ENCODE measurements at regions not wholly inside any gene's neighbourhood (a gene's known extent, or its start where the extent isn't known, plus 50 kb on each side); places are given as distances from the start of the nearest gene placed in this dataset.

DNA sequence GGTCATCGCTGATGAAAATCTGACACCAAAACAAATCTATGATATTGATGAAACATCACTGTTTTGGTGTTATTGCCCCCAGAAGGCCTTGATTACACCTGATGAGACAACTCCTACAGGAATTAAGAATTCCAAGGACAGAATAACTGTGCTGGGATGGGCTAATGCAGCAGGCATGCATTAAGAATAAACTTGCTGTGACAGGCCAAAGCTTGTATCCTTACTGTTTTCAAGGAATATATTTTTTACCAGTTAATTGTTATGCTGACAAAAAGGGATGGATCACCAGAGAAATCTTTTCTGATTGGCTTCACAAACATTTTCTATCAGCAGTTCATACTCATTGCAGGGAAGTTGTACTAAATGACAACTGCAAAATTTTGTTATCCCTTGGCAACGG is 278.2 kb downstream of the IKZF2 start:
- H3K27ac ChIP-seq (ENCODE audit: low read depth, low read length), result no peak overlapping the region
- peaks cover 11% of the 10 kb centered on the region; the same call in 1 of the 2 replicates for H3K9me3 ChIP-seq (ENCODE audit: control insufficient read depth, insufficient read depth, low read length)
- H3K4me3 ChIP-seq (ENCODE audit: low read depth, low read length), result no peak overlapping the region
- H3K4me1 ChIP-seq (ENCODE audit: control insufficient read depth, insufficient read depth, low read length), result no peaks in the 10 kb centered on the region
- no peaks in the 10 kb centered on the region for H3K27me3 ChIP-seq (ENCODE audit: control insufficient read depth, insufficient read depth, low read length)
- no peaks in the 10 kb centered on the region for H3K36me3 ChIP-seq (ENCODE audit: control insufficient read depth, insufficient read depth, low read length)
- no peak overlapping the region for H3K9ac ChIP-seq (ENCODE audit: low read depth, low read length)

DNA sequence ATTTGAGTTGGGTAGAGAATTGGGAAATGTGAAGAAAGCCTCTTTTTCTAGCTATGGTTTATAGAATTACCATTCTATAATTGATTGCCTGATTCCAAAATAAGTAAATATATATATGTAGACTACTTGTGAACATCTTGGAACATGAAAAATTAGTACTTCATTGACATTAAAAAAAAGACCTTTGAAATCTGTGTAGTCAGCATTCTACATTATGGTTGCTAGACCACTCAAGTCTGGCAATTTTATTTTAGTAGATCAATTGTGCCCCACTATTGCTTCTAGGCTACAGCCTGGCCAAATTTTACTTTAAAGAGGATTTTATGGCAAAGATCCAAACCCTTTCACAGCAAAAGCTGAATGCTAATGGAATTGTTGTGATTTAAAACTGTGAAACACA is 279.8 kb downstream of the IKZF2 start:
- no peak overlapping the region for H3K4me3 ChIP-seq (ENCODE audit: low read depth, low read length)
- no peaks in the 10 kb centered on the region for H3K4me1 ChIP-seq (ENCODE audit: control insufficient read depth, insufficient read depth, low read length)
- no peak overlapping the region for H3K27ac ChIP-seq (ENCODE audit: low read depth, low read length)
- H3K36me3 ChIP-seq (ENCODE audit: control insufficient read depth, insufficient read depth, low read length), result no peaks in the 10 kb centered on the region
- H3K9me3 ChIP-seq (ENCODE audit: control insufficient read depth, insufficient read depth, low read length), result peaks cover 11% of the 10 kb centered on the region; the same call in 1 of the 2 replicates
- no peaks in the 10 kb centered on the region for H3K27me3 ChIP-seq (ENCODE audit: control insufficient read depth, insufficient read depth, low read length)
- no peak overlapping the region for H3K9ac ChIP-seq (ENCODE audit: low read depth, low read length)

DNA sequence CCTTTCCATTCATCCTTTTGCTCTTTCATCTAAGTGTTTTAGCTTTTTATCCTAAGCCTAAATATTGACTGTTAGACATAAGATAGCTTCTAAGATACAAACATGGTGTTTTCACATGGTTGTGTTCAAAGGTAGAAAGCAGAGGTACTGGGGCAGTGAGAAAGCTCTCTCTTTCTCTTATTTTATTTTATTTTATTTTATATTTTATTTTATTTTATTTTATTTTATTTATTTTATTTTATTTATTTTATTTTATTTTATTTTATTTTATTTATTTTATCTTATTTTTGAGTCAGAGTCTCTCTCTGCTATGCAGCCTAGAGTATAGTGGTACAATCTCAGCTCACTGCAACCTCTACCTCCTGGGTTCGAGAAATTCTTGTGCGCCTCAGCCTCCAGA is 287.2 kb downstream of the IKZF2 start:
- no peaks in the 10 kb centered on the region for H3K4me1 ChIP-seq (ENCODE audit: control insufficient read depth, insufficient read depth, low read length)
- no peaks in the 10 kb centered on the region for H3K27me3 ChIP-seq (ENCODE audit: control insufficient read depth, insufficient read depth, low read length)
- H3K9me3 ChIP-seq (ENCODE audit: control insufficient read depth, insufficient read depth, low read length), result peaks cover 24% of the 10 kb centered on the region
- no peak overlapping the region for H3K9ac ChIP-seq (ENCODE audit: low read depth, low read length)
- H3K27ac ChIP-seq (ENCODE audit: low read depth, low read length), result no peak overlapping the region
- no peaks in the 10 kb centered on the region for H3K36me3 ChIP-seq (ENCODE audit: control insufficient read depth, insufficient read depth, low read length)
- H3K4me3 ChIP-seq (ENCODE audit: low read depth, low read length), result no peak overlapping the region

DNA sequence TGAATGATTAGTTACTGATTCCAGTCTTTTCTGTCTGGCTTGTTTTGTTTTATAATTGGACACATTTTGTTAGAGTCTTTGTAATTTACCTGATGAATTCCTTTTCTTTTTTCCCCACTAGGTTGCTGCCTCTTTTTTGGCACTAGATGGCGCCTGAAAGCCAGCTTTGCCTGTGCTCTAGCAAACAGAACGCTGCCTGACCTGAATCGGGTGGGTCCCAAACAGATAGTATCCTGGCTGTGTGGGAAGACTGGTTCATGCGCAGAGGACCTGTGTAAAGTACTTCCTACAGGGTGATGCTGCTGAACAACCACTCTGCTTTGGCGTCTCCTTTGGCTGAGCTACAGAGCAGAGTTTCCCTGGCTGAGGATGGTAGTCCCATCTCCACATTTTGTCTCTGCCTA is 288.2 kb downstream of the IKZF2 start:
- H3K36me3 ChIP-seq (ENCODE audit: control insufficient read depth, insufficient read depth, low read length), result no peaks in the 10 kb centered on the region
- H3K4me3 ChIP-seq (ENCODE audit: low read depth, low read length), result no peak overlapping the region
- no peaks in the 10 kb centered on the region for H3K27me3 ChIP-seq (ENCODE audit: control insufficient read depth, insufficient read depth, low read length)
- H3K27ac ChIP-seq (ENCODE audit: low read depth, low read length), result no peak overlapping the region
- H3K9ac ChIP-seq (ENCODE audit: low read depth, low read length), result no peak overlapping the region
- peaks cover 24% of the 10 kb centered on the region for H3K9me3 ChIP-seq (ENCODE audit: control insufficient read depth, insufficient read depth, low read length)
- H3K4me1 ChIP-seq (ENCODE audit: control insufficient read depth, insufficient read depth, low read length), result no peaks in the 10 kb centered on the region

DNA sequence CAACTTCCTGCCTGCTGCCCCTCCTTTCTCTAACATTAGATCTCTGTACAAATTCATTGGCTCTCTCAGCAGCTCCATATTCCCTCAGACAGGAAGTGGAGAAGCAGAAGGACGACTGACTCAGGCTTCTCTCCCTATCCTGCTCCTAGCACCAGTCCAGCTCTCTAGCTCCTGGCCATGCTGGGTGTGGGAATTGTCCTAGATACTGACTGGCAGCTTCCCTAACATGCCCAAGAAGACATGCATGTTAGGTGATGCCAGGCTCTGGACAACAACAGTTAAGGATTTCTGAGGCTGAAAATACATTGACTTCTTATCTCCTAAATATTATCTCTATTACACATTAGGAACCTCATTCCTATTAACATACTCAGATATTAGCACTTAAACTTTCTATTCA is 292.9 kb downstream of the IKZF2 start:
- Histone ChIP-seq H3K27ac (ENCODE audit: low read depth, low read length) (no peak overlapping the region), H3K27me3 (ENCODE audit: control insufficient read depth, insufficient read depth, low read length) (no peaks in the 10 kb centered on the region), H3K9ac (ENCODE audit: low read depth, low read length) (no peak overlapping the region), H3K4me1 (ENCODE audit: control insufficient read depth, insufficient read depth, low read length) (no peaks in the 10 kb centered on the region), H3K9me3 (ENCODE audit: control insufficient read depth, insufficient read depth, low read length) (peaks cover 17% of the 10 kb centered on the region), H3K36me3 (ENCODE audit: control insufficient read depth, insufficient read depth, low read length) (no peaks in the 10 kb centered on the region), H3K4me3 (ENCODE audit: low read depth, low read length) (no peak overlapping the region)

DNA sequence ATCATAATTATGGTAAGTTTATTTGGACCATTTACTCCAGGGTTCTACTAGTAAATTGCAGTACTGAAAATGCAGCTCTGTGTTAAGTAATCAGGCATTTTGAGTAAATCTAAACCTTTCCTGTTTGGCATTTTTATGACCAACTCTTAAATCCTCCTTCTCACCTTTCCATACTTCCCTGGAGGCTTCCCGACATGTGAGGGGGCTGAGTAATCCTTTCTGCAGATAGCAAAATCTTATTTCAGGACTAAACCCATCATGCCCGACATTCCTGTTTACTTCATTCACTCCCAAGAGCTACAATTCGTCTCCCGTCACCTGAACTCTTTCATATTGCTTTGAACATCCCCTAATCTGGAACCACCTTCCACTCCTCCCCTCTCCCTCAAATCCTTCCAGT is 296.6 kb downstream of the IKZF2 start:
- Histone ChIP-seq H3K9ac (ENCODE audit: low read depth, low read length) (no peak overlapping the region), H3K36me3 (ENCODE audit: control insufficient read depth, insufficient read depth, low read length) (no peaks in the 10 kb centered on the region), H3K4me1 (ENCODE audit: control insufficient read depth, insufficient read depth, low read length) (no peaks in the 10 kb centered on the region), H3K27ac (ENCODE audit: low read depth, low read length) (no peak overlapping the region), H3K9me3 (ENCODE audit: control insufficient read depth, insufficient read depth, low read length) (peaks cover 2% of the 10 kb centered on the region; the same call in 1 of the 2 replicates), H3K27me3 (ENCODE audit: control insufficient read depth, insufficient read depth, low read length) (no peaks in the 10 kb centered on the region), H3K4me3 (ENCODE audit: low read depth, low read length) (no peak overlapping the region)

DNA sequence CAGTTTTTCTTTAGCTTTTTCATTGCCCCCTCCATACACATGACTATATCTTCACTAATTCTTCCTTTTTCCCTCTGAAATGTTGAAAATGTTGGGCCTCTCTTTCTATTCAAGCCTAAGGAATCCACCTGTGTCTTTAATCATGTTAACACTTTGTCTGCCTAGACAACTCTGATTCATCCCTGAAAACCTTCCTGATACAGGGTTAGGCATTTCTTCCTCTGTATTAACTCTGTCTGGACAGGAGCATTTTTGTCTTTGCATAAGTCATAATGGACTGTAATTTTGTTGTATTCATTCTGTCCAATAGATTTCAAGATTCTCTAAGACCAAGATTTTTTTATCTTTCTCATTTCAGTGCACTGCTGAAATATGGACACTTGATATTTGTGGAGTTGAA is 297.3 kb downstream of the IKZF2 start:
- H3K27ac ChIP-seq (ENCODE audit: low read depth, low read length), result no peak overlapping the region
- H3K9me3 ChIP-seq (ENCODE audit: control insufficient read depth, insufficient read depth, low read length), result peaks cover 2% of the 10 kb centered on the region; the same call in 1 of the 2 replicates
- H3K4me1 ChIP-seq (ENCODE audit: control insufficient read depth, insufficient read depth, low read length), result no peaks in the 10 kb centered on the region
- H3K27me3 ChIP-seq (ENCODE audit: control insufficient read depth, insufficient read depth, low read length), result no peaks in the 10 kb centered on the region
- no peaks in the 10 kb centered on the region for H3K36me3 ChIP-seq (ENCODE audit: control insufficient read depth, insufficient read depth, low read length)
- H3K9ac ChIP-seq (ENCODE audit: low read depth, low read length), result no peak overlapping the region
- H3K4me3 ChIP-seq (ENCODE audit: low read depth, low read length), result no peak overlapping the region

DNA sequence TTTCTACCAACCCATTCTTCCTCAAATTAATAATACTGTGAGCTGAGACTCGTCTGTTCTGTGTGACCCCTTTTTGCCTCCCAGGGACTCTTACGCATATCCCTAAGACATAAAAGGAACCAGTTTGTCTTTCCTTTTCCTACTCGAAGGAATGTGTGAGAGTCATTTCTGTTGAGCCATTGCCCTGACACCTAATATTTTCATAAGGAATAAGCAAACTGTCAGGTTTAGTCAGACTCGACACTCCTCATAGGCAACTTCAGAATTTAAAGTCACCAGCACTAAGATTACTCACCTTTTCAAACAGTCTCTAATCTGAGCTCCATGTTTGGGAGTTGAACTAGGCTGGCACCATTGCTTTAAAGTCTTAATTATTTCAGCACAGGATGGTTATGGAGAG is 305.5 kb downstream of the IKZF2 start:
- H3K27me3 ChIP-seq (ENCODE audit: control insufficient read depth, insufficient read depth, low read length), result no peaks in the 10 kb centered on the region
- no peak overlapping the region for H3K27ac ChIP-seq (ENCODE audit: low read depth, low read length)
- no peaks in the 10 kb centered on the region for H3K36me3 ChIP-seq (ENCODE audit: control insufficient read depth, insufficient read depth, low read length)
- no peaks in the 10 kb centered on the region for H3K9me3 ChIP-seq (ENCODE audit: control insufficient read depth, insufficient read depth, low read length)
- H3K4me3 ChIP-seq (ENCODE audit: low read depth, low read length), result no peak overlapping the region
- H3K4me1 ChIP-seq (ENCODE audit: control insufficient read depth, insufficient read depth, low read length), result no peaks in the 10 kb centered on the region
- H3K9ac ChIP-seq (ENCODE audit: low read depth, low read length), result no peak overlapping the region

DNA sequence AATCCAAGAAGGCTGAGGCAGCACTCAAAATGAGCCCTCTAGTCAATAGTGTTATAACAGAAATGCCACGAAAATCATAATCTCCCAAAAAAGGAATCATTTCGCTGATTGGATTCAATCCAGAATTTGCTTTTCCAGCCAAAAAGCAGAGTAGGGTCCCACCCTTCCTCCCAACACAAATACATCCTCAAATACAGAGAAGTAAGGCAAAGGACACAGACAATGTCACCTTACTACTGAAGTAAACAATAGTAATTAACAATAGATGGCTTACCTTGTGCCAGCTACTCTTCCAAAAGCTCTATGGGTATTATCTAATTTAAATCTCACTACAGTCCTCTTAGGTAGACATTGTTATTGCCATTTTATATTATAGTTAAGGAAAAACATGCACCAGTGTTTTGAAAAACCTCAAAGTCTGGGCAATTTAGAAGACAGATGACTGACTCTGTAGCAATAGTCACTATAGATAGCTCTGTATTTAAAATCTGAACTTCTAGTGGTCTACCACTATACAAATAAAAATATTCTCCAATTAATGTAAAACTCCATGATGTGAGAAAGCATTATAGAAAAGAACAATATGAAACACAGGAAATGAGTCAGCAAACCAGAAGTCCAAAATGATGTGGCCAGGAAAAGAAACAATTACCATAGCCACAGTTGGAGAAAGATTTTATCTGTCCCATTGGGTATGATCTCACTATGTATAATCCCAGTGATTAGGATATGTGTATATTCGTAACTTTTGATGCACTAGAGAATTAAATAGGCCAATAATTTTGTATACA is 305.0 kb upstream of the ERBB4 start:
- no peaks in the 10 kb centered on the region for H3K36me3 ChIP-seq (ENCODE audit: control insufficient read depth, insufficient read depth, low read length)
- H3K4me1 ChIP-seq (ENCODE audit: control insufficient read depth, insufficient read depth, low read length), result no peaks in the 10 kb centered on the region
- H3K9me3 ChIP-seq (ENCODE audit: control insufficient read depth, insufficient read depth, low read length), result no peaks in the 10 kb centered on the region
- no peaks in the 10 kb centered on the region for H3K27me3 ChIP-seq (ENCODE audit: control insufficient read depth, insufficient read depth, low read length)
- H3K9ac ChIP-seq (ENCODE audit: low read depth, low read length), result no peak overlapping the region
- H3K27ac ChIP-seq (ENCODE audit: low read depth, low read length), result no peak overlapping the region
- H3K4me3 ChIP-seq (ENCODE audit: low read depth, low read length), result no peak overlapping the region

DNA sequence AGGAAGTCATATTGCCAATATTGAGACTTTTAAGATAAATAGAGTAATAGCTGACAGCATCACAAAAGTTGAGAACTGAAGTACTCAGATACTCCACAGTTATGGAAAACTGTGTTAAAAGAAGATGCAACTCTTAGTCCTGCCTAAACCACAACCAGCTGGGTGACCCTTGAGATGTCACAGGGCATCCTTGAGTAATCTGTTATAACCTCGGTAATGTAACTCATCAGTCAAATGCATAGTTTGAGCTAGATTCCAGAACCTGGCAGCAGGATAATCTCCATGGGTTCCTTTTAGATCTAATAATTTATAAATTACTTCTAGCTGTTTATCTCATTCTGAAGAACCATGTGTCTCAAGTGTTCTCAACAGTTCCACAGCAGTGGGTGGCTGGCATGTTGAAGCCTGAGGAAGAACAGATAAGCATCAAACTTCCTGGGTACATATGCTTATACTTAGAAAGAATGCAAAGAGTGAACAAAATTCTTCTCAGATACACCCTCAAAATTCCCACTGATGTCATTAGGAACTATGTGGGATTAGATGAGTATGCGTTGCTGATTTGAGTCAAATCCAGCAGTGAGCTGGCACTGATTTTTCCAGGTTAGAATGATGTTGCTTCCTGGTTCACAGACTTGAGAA is 304.1 kb upstream of the ERBB4 start:
- Histone ChIP-seq H3K9ac (ENCODE audit: low read depth, low read length) (no peak overlapping the region), H3K27ac (ENCODE audit: low read depth, low read length) (no peak overlapping the region), H3K27me3 (ENCODE audit: control insufficient read depth, insufficient read depth, low read length) (no peaks in the 10 kb centered on the region), H3K4me3 (ENCODE audit: low read depth, low read length) (no peak overlapping the region), H3K9me3 (ENCODE audit: control insufficient read depth, insufficient read depth, low read length) (no peaks in the 10 kb centered on the region), H3K4me1 (ENCODE audit: control insufficient read depth, insufficient read depth, low read length) (no peaks in the 10 kb centered on the region), H3K36me3 (ENCODE audit: control insufficient read depth, insufficient read depth, low read length) (no peaks in the 10 kb centered on the region)

DNA sequence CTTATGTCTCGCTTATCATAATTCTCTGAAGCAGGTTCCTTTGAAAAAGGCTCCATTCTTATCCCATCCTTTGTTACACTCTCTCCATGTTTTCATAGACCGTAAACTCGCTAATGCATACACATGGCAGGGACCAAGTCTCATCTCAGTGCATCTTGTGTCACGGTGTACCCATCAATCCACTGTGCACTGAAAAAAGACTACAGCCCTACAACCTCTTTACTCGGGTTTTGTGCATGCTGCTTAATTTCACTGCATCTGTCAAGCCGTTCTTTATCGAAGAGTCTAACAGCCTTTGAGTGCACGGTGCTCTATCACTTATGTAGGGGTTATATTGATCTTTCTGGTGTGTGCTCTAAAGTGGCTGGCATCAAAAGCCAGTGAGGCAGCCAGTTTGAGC is 302.9 kb upstream of the ERBB4 start:
- Histone ChIP-seq H3K27ac (ENCODE audit: low read depth, low read length) (no peak overlapping the region), H3K36me3 (ENCODE audit: control insufficient read depth, insufficient read depth, low read length) (no peaks in the 10 kb centered on the region), H3K4me1 (ENCODE audit: control insufficient read depth, insufficient read depth, low read length) (no peaks in the 10 kb centered on the region), H3K27me3 (ENCODE audit: control insufficient read depth, insufficient read depth, low read length) (no peaks in the 10 kb centered on the region), H3K4me3 (ENCODE audit: low read depth, low read length) (no peak overlapping the region), H3K9me3 (ENCODE audit: control insufficient read depth, insufficient read depth, low read length) (no peaks in the 10 kb centered on the region), H3K9ac (ENCODE audit: low read depth, low read length) (no peak overlapping the region)
